Karpas-422 (cell line): ENCODE measurements at regions not wholly inside any gene's neighbourhood (a gene's known extent, or its start where the extent isn't known, plus 50 kb on each side); places are given as distances from the start of the nearest gene placed in this dataset. TPM values are rescaled to one million over a fixed set of nuclear protein-coding genes. Genes with fewer than 3 reads are reported as not detected.

Experiments
- DNase-seq: peaks from one replicate; pipeline ENCODE4 v3.0.0-alpha.2; 2015
- H2AFZ ChIP-seq: fragments of 200-600 bp; sonication (generic); 2 replicates; pipeline ENCODE4 v1.6.1; 2014; ENCODE audit warnings: antibody characterized with exemption, low read length, mixed read lengths
- H3K27ac ChIP-seq: fragments of 200-600 bp; sonication (generic); 2 replicates; pipeline ENCODE4 v1.5.1; 2014; ENCODE audit warnings: mild to moderate bottlenecking, low read length, moderate library complexity
- H3K27me3 ChIP-seq: fragments of 200-600 bp; sonication (generic); 2 replicates; pipeline ENCODE4 v1.6.1; 2014; ENCODE audit warnings: low read length, mixed read lengths
- H3K36me3 ChIP-seq: fragments of 200-600 bp; sonication (generic); 2 replicates; pipeline ENCODE4 v1.6.1; 2014; ENCODE audit warnings: low read length, mixed read lengths; ENCODE audit not compliant: insufficient read depth
- H3K4me1 ChIP-seq: fragments of 200-600 bp; sonication (generic); 2 replicates; pipeline ENCODE4 v1.6.1; 2014; ENCODE audit warnings: mild to moderate bottlenecking, low read length, mixed read lengths
- H3K4me2 ChIP-seq: fragments of 200-600 bp; sonication (generic); 2 replicates; pipeline ENCODE4 v1.6.1; 2014; ENCODE audit warnings: low read length, low read depth, mild to moderate bottlenecking; ENCODE audit not compliant: poor library complexity, severe bottlenecking
- H3K4me3 ChIP-seq: fragments of 200-600 bp; sonication (generic); 2 replicates; pipeline ENCODE4 v1.5.1; 2014; ENCODE audit warnings: mild to moderate bottlenecking, antibody characterized with exemption, low read length, mixed read lengths
- H3K79me2 ChIP-seq: fragments of 200-600 bp; sonication (generic); 2 replicates; pipeline ENCODE4 v1.6.1; 2014; ENCODE audit warnings: mild to moderate bottlenecking, low read length, mixed read lengths
- H3K9ac ChIP-seq: fragments of 200-600 bp; sonication (generic); 2 replicates; pipeline ENCODE4 v1.6.0; 2014; ENCODE audit warnings: low read length
- H3K9me2 ChIP-seq: fragments of 200-600 bp; sonication (generic), shearing (Covaris generic); replicated peaks from 2 replicates; pipeline ENCODE4 v1.6.0; 2014; ENCODE audit warnings: mild to moderate bottlenecking, low read length, moderate library complexity; ENCODE audit not compliant: insufficient read depth
- H3K9me3 ChIP-seq: fragments of 300-700, 200-600 bp; sonication (generic); 2 replicates; pipeline ENCODE4 v1.6.1; 2014; ENCODE audit warnings: low read length, mixed read lengths
- H4K20me1 ChIP-seq: fragments of 200-600 bp; sonication (generic); 2 replicates; pipeline ENCODE4 v1.6.1; 2014; ENCODE audit warnings: mild to moderate bottlenecking, antibody characterized with exemption, low read length, low read depth; ENCODE audit not compliant: insufficient read depth
- small RNA-seq: library from RNA; depleted of rRNA; stranded (forward); fragments of <200 nt; gene quantifications from one replicate; pipeline ENCODE3, GENCODE V24; 2014

- Histone ChIP-seq H3K27me3 (no peaks in the 10 kb centered on the region), H3K4me2 (no peak overlapping the region), H3K9ac (no peak overlapping the region), H2AFZ (no peak overlapping the region), H3K79me2 (no peaks in the 10 kb centered on the region), H3K4me1 (no peaks in the 10 kb centered on the region), H3K9me2 (no peaks in the 10 kb centered on the region), H3K27ac (no peak overlapping the region), H3K36me3 (no peaks in the 10 kb centered on the region), H3K9me3 (no peaks in the 10 kb centered on the region), H4K20me1 (no peaks in the 10 kb centered on the region), H3K4me3 (no peak overlapping the region)
- DNase-seq, result no peak
Observed at GRCh38 chr10:29687421-29688164, 52.8 kb upstream of the SVIL start.

- no peak for DNase-seq
- H3K9me2 ChIP-seq, result no peaks in the 10 kb centered on the region
- H3K36me3 ChIP-seq, result no peaks in the 10 kb centered on the region
- no peak overlapping the region for H3K4me3 ChIP-seq
- H3K27ac ChIP-seq, result no peak overlapping the region
- H3K9me3 ChIP-seq, result no peaks in the 10 kb centered on the region
- H3K79me2 ChIP-seq, result no peaks in the 10 kb centered on the region
- no peak overlapping the region for H3K9ac ChIP-seq
- H4K20me1 ChIP-seq, result no peaks in the 10 kb centered on the region
- H2AFZ ChIP-seq, result no peak overlapping the region
- H3K4me2 ChIP-seq, result no peak overlapping the region
- no peaks in the 10 kb centered on the region for H3K27me3 ChIP-seq
- H3K4me1 ChIP-seq, result no peaks in the 10 kb centered on the region
Observed at GRCh38 chr10:29685506-29685905, 50.7 kb upstream of the SVIL start.

Small RNA genes in the stretch of these regions (small RNA-seq; reads per million reads assigned to genes)
- not detected for gene CKS1BP2
- gene RNU6-908P, result not detected
